Neuronal stem cell (in vitro differentiated cells): ENCODE measurements at regions not wholly inside any gene's neighbourhood (a gene's known extent, or its start where the extent isn't known, plus 50 kb on each side); places are given as distances from the start of the nearest gene placed in this dataset.
"Not testable (repeated sequence)": the region's sequence is repeated elsewhere in the genome, so short reads cannot be mapped to it uniquely, and the experiment has no call there.

Experiments used
- DNase-seq: peaks from one replicate; pipeline ENCODE4 v3.0.0-alpha.2; 2013; ENCODE audit warnings: low spot score
- H2AFZ ChIP-seq: one replicate; pipeline ENCODE4 v1.6.1; 2013; ENCODE audit warnings: mild to moderate bottlenecking, low read length, inconsistent platforms
- H2AK5ac ChIP-seq: 2 replicates; pipeline ENCODE4 v1.6.1; 2013; ENCODE audit warnings: low read depth, mild to moderate bottlenecking, inconsistent platforms, low read length, moderate library complexity, mixed read lengths
- H2BK120ac ChIP-seq: 2 replicates; pipeline ENCODE4 v1.6.1; 2013; ENCODE audit warnings: low read depth, mild to moderate bottlenecking, inconsistent platforms, low read length, moderate library complexity, mixed read lengths
- H2BK12ac ChIP-seq: one replicate; pipeline ENCODE4 v1.6.1; 2013; ENCODE audit warnings: low read length, inconsistent platforms
- H2BK15ac ChIP-seq: 2 replicates; pipeline ENCODE4 v1.6.1; 2013; ENCODE audit warnings: mild to moderate bottlenecking, low read length, inconsistent platforms, mixed read lengths
- H2BK5ac ChIP-seq: one replicate; pipeline ENCODE4 v1.6.1; 2013; ENCODE audit warnings: inconsistent platforms, mild to moderate bottlenecking, low read length, moderate library complexity
- H3K14ac ChIP-seq: one replicate; pipeline ENCODE4 v1.6.1; 2013; ENCODE audit warnings: low read length, inconsistent platforms
- H3K18ac ChIP-seq: 2 replicates; pipeline ENCODE4 v1.6.1; 2013; ENCODE audit warnings: low read length, inconsistent platforms
- H3K23ac ChIP-seq: 2 replicates; pipeline ENCODE4 v1.6.1; 2013; ENCODE audit warnings: low read depth, mild to moderate bottlenecking, mixed read lengths, low read length, inconsistent platforms; ENCODE audit not compliant: poor library complexity
- H3K27ac ChIP-seq: replicated peaks from 3 replicates; pipeline ENCODE4 v1.5.1; 2013; ENCODE audit warnings: low read length, inconsistent platforms
- H3K27me3 ChIP-seq, 3 experiments: 2 replicates each; pipeline ENCODE4 v1.6.1; 2013; ENCODE audit warnings: low read length in 3 of 3, mild to moderate bottlenecking in 2 of 3, inconsistent platforms in 1 of 3, low read depth in 1 of 3, mixed read lengths in 1 of 3, moderate library complexity in 1 of 3; ENCODE audit not compliant: control insufficient read depth in 3 of 3, insufficient read depth in 3 of 3
- H3K36me3 ChIP-seq, 2 donors: replicated peaks in 1 of 2; 2 replicates each; pipeline ENCODE4 v1.6.1; 2013; ENCODE audit warnings: low read length in 2 of 2; ENCODE audit not compliant: control insufficient read depth in 2 of 2, insufficient read depth in 2 of 2
- H3K4ac ChIP-seq: 2 replicates; pipeline ENCODE4 v1.6.1; 2013; ENCODE audit warnings: inconsistent platforms, mild to moderate bottlenecking, low read length, moderate library complexity
- H3K4me1 ChIP-seq, 2 donors: 1 replicate in 1 of 2; 2 replicates in 1 of 2; pipeline ENCODE4 v1.6.1; 2013; ENCODE audit warnings: low read length in 2 of 2, low read depth in 1 of 2; ENCODE audit not compliant: control insufficient read depth in 2 of 2, insufficient read depth in 1 of 2
- H3K4me2 ChIP-seq: one replicate; pipeline ENCODE4 v1.6.1; 2013; ENCODE audit warnings: mild to moderate bottlenecking, low read length, inconsistent platforms; ENCODE audit not compliant: insufficient read depth, poor library complexity, severe bottlenecking
- H3K4me3 ChIP-seq, 2 donors: 2 replicates each; pipeline ENCODE4 v1.5.1; 2013; ENCODE audit warnings: low read length in 2 of 2, mild to moderate bottlenecking in 2 of 2, inconsistent platforms in 1 of 2, moderate library complexity in 1 of 2
- H3K79me1 ChIP-seq: one replicate; pipeline ENCODE4 v1.6.1; 2013; ENCODE audit warnings: low read depth, mild to moderate bottlenecking, inconsistent platforms, low read length, moderate library complexity
- H3K9ac ChIP-seq: one replicate; pipeline ENCODE4 v1.6.1; 2013; ENCODE audit warnings: mild to moderate bottlenecking, low read depth, low read length, inconsistent platforms; ENCODE audit not compliant: poor library complexity
- H3K9me3 ChIP-seq, 2 donors: replicated peaks in 1 of 2; 2 replicates each; pipeline versions ENCODE3 to v1.6.1; 2013; ENCODE audit warnings: low read length in 2 of 2, mild to moderate bottlenecking in 2 of 2, inconsistent platforms in 1 of 2, low read depth in 1 of 2, mixed read lengths in 1 of 2, moderate library complexity in 1 of 2; ENCODE audit not compliant: control insufficient read depth in 2 of 2, insufficient read depth in 1 of 2
- H4K8ac ChIP-seq: one replicate; pipeline ENCODE4 v1.6.1; 2013; ENCODE audit warnings: low read depth, mild to moderate bottlenecking, inconsistent platforms, low read length, moderate library complexity
- H4K91ac ChIP-seq: one replicate; pipeline ENCODE4 v1.6.1; 2013; ENCODE audit warnings: low read length, low read depth, mild to moderate bottlenecking, inconsistent platforms; ENCODE audit not compliant: poor library complexity
- WGBS, 2 donors: extraction: QIAGEN DNeasy Blood & Tissue Kit; methylation state at CpG; one replicate each; pipeline ENCODE4 v1.1.7; 2013; ENCODE audit warnings: missing lambda C conversion rate in 2 of 2, mixed read lengths in 1 of 2; ENCODE audit not compliant: insufficient read length in 2 of 2, insufficient replicate concordance in 1 of 2; ENCODE audit errors: extremely low coverage in 2 of 2; 5-methylcytosine and 5-hydroxymethylcytosine counted together

DNA sequence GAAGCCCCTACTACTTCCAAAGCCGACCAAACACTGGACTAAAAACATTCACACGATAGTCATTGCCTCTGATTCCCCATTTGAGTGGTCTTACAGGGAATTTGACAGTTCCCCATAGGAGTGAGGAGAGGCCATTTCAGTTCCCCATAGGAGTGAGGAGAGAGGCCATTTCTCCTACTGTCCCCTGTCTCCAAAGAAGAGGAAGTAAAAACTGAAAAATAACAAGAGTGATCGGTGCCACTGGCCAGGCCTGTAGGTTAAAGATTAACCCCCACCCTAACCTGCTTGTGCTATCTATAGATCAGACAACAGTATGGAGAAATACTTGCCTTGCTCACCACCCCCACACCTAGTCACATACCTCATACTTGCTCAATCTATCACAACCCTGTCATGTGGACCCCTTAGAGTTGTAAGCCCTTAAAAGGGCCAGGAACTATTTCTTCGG is 204.0 kb upstream of the MOCS1 start:
- H4K91ac ChIP-seq: no peak overlapping the region
- H3K4ac ChIP-seq: no peak overlapping the region
- H3K9ac ChIP-seq: no peak overlapping the region
- no peak overlapping the region for H3K4me3 ChIP-seq
- no peaks in the 10 kb centered on the region for H3K4me1 ChIP-seq
- no peak overlapping the region for H2AK5ac ChIP-seq
- no peak overlapping the region for H2BK5ac ChIP-seq
- no peaks in the 10 kb centered on the region for H3K27me3 ChIP-seq
- WGBS, 2 donors: no CpG with 5 or more reads among the region's 4 CpGs
- no peak overlapping the region for H2BK120ac ChIP-seq
- no peaks in the 10 kb centered on the region for H3K36me3 ChIP-seq
- H3K27ac ChIP-seq: no peak overlapping the region
- no peak overlapping the region for H2BK15ac ChIP-seq
- H2AFZ ChIP-seq: no peak overlapping the region
- no peak overlapping the region for H3K23ac ChIP-seq
- H3K14ac ChIP-seq: no peak overlapping the region
- no peaks in the 10 kb centered on the region for H3K79me1 ChIP-seq
- peaks cover 0 to 2% of the 10 kb centered on the region in 2 donors for H3K9me3 ChIP-seq
- no peak overlapping the region for H4K8ac ChIP-seq
- DNase-seq: no peak
- no peak overlapping the region for H2BK12ac ChIP-seq
- H3K4me2 ChIP-seq: no peak overlapping the region
- no peak overlapping the region for H3K18ac ChIP-seq

DNA sequence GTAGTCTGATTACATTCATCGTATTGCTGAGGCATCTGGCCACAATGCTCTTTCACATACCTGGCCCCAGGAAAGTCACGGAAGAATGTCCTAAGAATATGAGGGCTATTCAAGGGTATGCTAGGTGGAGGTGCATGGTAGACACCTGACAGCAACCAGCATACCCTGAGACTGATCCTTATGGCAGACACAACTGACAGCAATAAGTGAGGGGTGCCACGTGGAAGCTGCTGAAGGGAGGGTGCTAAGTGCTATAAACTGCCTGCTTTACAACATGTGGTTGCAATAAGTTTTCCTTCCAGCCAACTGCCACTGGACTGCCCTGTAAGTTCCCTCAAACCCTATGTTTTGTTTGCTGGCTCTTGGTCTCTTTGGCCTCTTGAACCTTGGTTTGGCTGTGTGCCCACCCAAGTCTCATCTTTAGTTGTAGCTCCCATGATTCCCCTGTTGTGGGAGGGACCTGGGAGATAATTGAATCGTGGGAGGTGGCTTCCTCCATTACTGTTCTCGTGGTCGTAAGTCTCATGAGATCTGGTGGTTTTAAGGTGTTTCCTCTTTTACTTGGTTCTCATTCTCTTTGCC is 201.3 kb upstream of the MOCS1 start:
- Histone ChIP-seq H3K14ac (no peak overlapping the region), H3K4me3 (no peak overlapping the region), H3K36me3 (no peaks in the 10 kb centered on the region), H4K8ac (no peak overlapping the region), H4K91ac (no peak overlapping the region), H2BK15ac (no peak overlapping the region), H3K4me1 (no peaks in the 10 kb centered on the region), H3K9ac (peak overlapping the region; percentile 18), H2BK5ac (no peak overlapping the region), H3K4me2 (no peak overlapping the region), H3K27me3 (no peaks in the 10 kb centered on the region), H3K4ac (no peak overlapping the region), H2AFZ (no peak overlapping the region), H2BK12ac (no peak overlapping the region), H2BK120ac (no peak overlapping the region), H3K79me1 (no peaks in the 10 kb centered on the region), H2AK5ac (no peak overlapping the region), H3K23ac (no peak overlapping the region), H3K27ac (no peak overlapping the region), H3K18ac (no peak overlapping the region), H3K9me3 (peaks cover 0 to 2% of the 10 kb centered on the region in 2 donors)
- DNase-seq: no peak
- no CpG with 5 or more reads among the region's 6 CpGs for WGBS, 2 donors

GRCh38 chr6:40133981-40134380 is 199.7 kb upstream of the MOCS1 start:
- not testable (repeated sequence) for DNase-seq, H3K4me3 ChIP-seq, H2BK5ac ChIP-seq, H3K23ac ChIP-seq, H3K4me1 ChIP-seq, H3K27me3 ChIP-seq, H3K79me1 ChIP-seq, H3K9me3 ChIP-seq, H3K27ac ChIP-seq, H2BK120ac ChIP-seq, H3K18ac ChIP-seq, H4K91ac ChIP-seq, H3K9ac ChIP-seq, H3K4ac ChIP-seq, H4K8ac ChIP-seq, H2BK15ac ChIP-seq, H3K14ac ChIP-seq, H3K36me3 ChIP-seq, H2AK5ac ChIP-seq, H2BK12ac ChIP-seq, H3K4me2 ChIP-seq, H2AFZ ChIP-seq
- no CpG with 5 or more reads among the region's 20 CpGs for WGBS, 2 donors

- Histone ChIP-seq H3K27ac (no peak overlapping the region), H3K4me2 (no peak overlapping the region), H2BK12ac (no peak overlapping the region), H4K8ac (no peak overlapping the region), H2BK120ac (no peak overlapping the region), H3K79me1 (no peaks in the 10 kb centered on the region), H2BK5ac (no peak overlapping the region), H3K23ac (no peak overlapping the region), H3K4me1 (no peaks in the 10 kb centered on the region), H2AK5ac (no peak overlapping the region), H3K9ac (no peak overlapping the region), H3K14ac (no peak overlapping the region), H4K91ac (no peak overlapping the region), H3K4me3 (no peak overlapping the region), H3K27me3 (no peaks in the 10 kb centered on the region), H2BK15ac (no peak overlapping the region), H2AFZ (no peak overlapping the region), H3K4ac (no peak overlapping the region), H3K18ac (no peak overlapping the region), H3K9me3 (peaks cover 0 to 2% of the 10 kb centered on the region in 2 donors), H3K36me3 (no peaks in the 10 kb centered on the region)
- no CpG with 5 or more reads among the region's 2 CpGs for WGBS, 2 donors
- no peak for DNase-seq
These were observed 197.4 kb upstream of the MOCS1 start for GRCh38 chr6:40131675-40132074.
